CD4-positive, alpha-beta T cell (primary cell): ENCODE measurements at regions not wholly inside any gene's neighbourhood (a gene's known extent, or its start where the extent isn't known, plus 50 kb on each side); places are given as distances from the start of the nearest gene placed in this dataset.

Experiments used
- ATAC-seq: fragments of 200-7000 bp; cut with Tn5 transposase; one replicate; pipeline ENCODE4 v1.10.0; 2022; ENCODE audit warnings: mild to moderate bottlenecking; ENCODE audit not compliant: poor library complexity
- CTCF ChIA-PET: fragments of 350-600 bp; sonication (Branson Sonifier 250); formaldehyde crosslinking; loops from one replicate; lab custom pipeline; 2021; ENCODE audit warnings: antibody characterized with exemption, inconsistent platforms; lab: Charles Lee
- POLR2A ChIA-PET: fragments of 350-600 bp; sonication (Branson Sonifier 250); formaldehyde crosslinking; loops from one replicate; lab custom pipeline; 2021; ENCODE audit warnings: antibody characterized with exemption, inconsistent platforms; lab: Charles Lee
- DNase-seq, 14 experiments: peaks; one replicate each; pipeline ENCODE4 v3.0.0-alpha.2; 2013 to 2020; ENCODE audit warnings: mixed read lengths in 2 of 14
- H3K27ac ChIP-seq, 2 donors: one replicate each; pipeline versions ENCODE4 v1.5.1 to v1.7.0; 2013; ENCODE audit warnings: low read length in 2 of 2, low read depth in 1 of 2, mild to moderate bottlenecking in 1 of 2
- H3K27me3 ChIP-seq, 2 experiments: 1 replicate in 1 of 2; 2 replicates in 1 of 2; pipeline versions ENCODE4 v1.6.1 to v1.7.0; 2013; ENCODE audit warnings: low read length in 2 of 2, control low read depth in 1 of 2, mild to moderate bottlenecking in 1 of 2, moderate library complexity in 1 of 2; ENCODE audit not compliant: insufficient read depth in 2 of 2, control insufficient read depth in 1 of 2
- H3K36me3 ChIP-seq: one replicate; pipeline ENCODE4 v1.6.1; 2013; ENCODE audit warnings: low read length, control low read depth; ENCODE audit not compliant: insufficient read depth
- H3K4me1 ChIP-seq: one replicate; pipeline ENCODE4 v1.6.1; 2013; ENCODE audit warnings: low read length, control low read depth; ENCODE audit not compliant: insufficient read depth
- H3K4me3 ChIP-seq: one replicate; pipeline ENCODE4 v1.5.1; 2013; ENCODE audit warnings: mild to moderate bottlenecking, low read length, moderate library complexity
- H3K9me3 ChIP-seq, 2 experiments: 1 replicate in 1 of 2; 2 replicates in 1 of 2; pipeline versions ENCODE4 v1.6.1 to v1.7.0; 2013; ENCODE audit warnings: low read length in 2 of 2, mild to moderate bottlenecking in 2 of 2, control low read depth in 1 of 2, moderate library complexity in 1 of 2; ENCODE audit not compliant: control insufficient read depth in 1 of 2, insufficient read depth in 1 of 2
- H3K27ac Mint-ChIP-seq: one replicate; pipeline ENCODE4 v1.8.0; 2020; ENCODE audit warnings: mixed read lengths
- H3K27me3 Mint-ChIP-seq: one replicate; pipeline ENCODE4 v1.8.0; 2021; ENCODE audit warnings: mixed read lengths
- H3K36me3 Mint-ChIP-seq: one replicate; pipeline ENCODE4 v1.8.0; 2021; ENCODE audit warnings: low read depth, mixed read lengths
- H3K4me1 Mint-ChIP-seq: one replicate; pipeline ENCODE4 v1.8.0; 2021; ENCODE audit warnings: low read depth, mixed read lengths
- H3K4me3 Mint-ChIP-seq: one replicate; pipeline ENCODE4 v1.8.0; 2020; ENCODE audit warnings: mild to moderate bottlenecking, mixed read lengths
- H3K9me3 Mint-ChIP-seq: one replicate; pipeline ENCODE4 v1.8.0; 2020; ENCODE audit warnings: mixed read lengths
- CTCF ChIP-seq: fragments of 200-600 bp; IDR thresholded peaks from one replicate; pipeline ENCODE4 v1.8.0; 2022; ENCODE audit warnings: antibody characterized with exemption, mild to moderate bottlenecking
- intact Hi-C, 2 experiments: fragments of 100-400 bp; cut with DNase I in 1 of 2; cut with micrococcal nuclease in 1 of 2; formaldehyde crosslinking; loops; one replicate each; pipeline versions ENCODE4 v1.15.1 to v1.9.0; 2023 to 2025; cut with DNase I, micrococcal nuclease

DNA sequence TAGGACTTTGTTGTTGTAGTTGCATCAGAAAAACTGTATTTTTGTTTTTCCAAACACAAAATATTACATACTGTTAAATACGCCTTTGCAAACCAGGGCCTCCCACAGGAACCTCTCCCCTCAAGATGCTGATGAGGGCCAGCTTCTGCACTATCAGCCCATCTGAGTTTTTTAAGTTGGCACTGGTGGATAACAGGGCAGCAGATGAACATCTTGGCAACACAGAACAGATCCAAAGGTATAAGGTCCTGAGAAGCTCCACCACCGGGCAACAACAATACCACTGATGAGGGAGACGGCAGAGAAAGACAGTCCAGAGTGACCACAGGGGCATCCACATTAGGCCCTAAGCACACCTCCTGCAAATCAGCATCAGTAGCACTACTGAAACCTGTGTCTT, 177.7 kb downstream of the DLL1 start:
- Histone ChIP-seq H3K27ac (no peak overlapping the region), H3K27me3 (peaks cover 0 to 2% of the 10 kb centered on the region in 2 experiments), H3K4me1 (no peaks in the 10 kb centered on the region), H3K4me3 (no peak overlapping the region), H3K36me3 (no peaks in the 10 kb centered on the region), H3K9me3 (peaks cover 0 to 8% of the 10 kb centered on the region in 2 experiments)
- Mint-ChIP-seq H3K36me3 (no peaks in the 10 kb centered on the region), H3K9me3 (no peaks in the 10 kb centered on the region), H3K4me1 (no peaks in the 10 kb centered on the region), H3K27me3 (peaks cover 8% of the 10 kb centered on the region), H3K27ac (no peak overlapping the region), H3K4me3 (no peak overlapping the region)
- intact Hi-C loops, result no loop called here
- ATAC-seq, result no peak
- ChIA-PET CTCF (no interaction called here), POLR2A (no interaction called here)
- no peak for DNase-seq
- TF ChIP-seq CTCF, result no peak

GRCh38 chr6:170112583-170112860, 178.4 kb downstream of the DLL1 start:
- POLR2A ChIA-PET, result no interaction called here
- H3K27ac ChIP-seq, result no peak overlapping the region
- DNase-seq, result no peak
- peaks cover 0 to 2% of the 10 kb centered on the region in 2 experiments for H3K27me3 ChIP-seq
- no peak overlapping the region for H3K4me3 ChIP-seq
- Mint-ChIP-seq H3K36me3 (no peaks in the 10 kb centered on the region), H3K4me3 (no peak overlapping the region), H3K9me3 (no peaks in the 10 kb centered on the region), H3K4me1 (no peaks in the 10 kb centered on the region), H3K27ac (no peak overlapping the region), H3K27me3 (peaks cover 14% of the 10 kb centered on the region)
- intact Hi-C loops, result no loop called here
- ATAC-seq, result no peak
- H3K9me3 ChIP-seq, result peaks cover 0 to 7% of the 10 kb centered on the region in 2 experiments
- H3K36me3 ChIP-seq, result no peaks in the 10 kb centered on the region
- TF ChIP-seq CTCF, result no peak
- CTCF ChIA-PET, result no interaction called here
- no peaks in the 10 kb centered on the region for H3K4me1 ChIP-seq

DNA sequence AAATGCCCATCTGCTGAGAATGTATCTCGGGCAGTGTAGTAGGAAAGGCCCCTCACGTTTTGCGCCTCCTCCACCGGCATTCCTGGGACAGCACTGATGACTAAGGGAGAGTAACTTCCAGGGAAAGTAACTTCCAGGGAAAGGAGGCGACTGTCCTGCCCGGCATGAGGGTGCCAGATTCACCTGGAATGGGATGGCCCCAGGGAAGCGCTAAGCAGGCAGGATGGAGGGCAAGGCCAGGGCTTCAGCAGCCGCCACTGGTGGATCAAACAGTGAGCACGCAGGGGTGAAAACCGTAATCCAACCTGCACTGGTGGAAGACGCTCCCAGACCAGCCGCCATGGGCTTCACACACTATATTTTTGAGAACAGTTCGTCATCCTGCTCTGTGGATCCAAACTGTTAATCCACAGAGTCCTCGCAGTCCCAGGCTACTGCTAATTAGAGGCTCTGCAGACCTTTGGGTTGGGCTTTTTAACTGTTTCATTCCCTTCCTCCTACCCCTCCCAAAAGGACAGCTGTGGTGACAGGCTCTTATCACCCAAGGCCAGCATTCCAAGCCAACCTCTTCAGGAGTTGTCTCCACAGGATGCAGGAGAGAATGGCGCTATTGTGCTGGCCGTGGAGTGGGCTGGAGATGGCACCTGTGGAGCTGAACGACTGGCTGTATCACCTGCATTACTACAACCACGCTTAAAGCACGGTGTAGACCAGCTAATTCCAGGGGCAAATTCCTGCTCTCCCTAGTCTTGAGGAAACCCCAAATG, 178.9 kb downstream of the DLL1 start:
- no peak for TF ChIP-seq CTCF
- H3K27me3 ChIP-seq, result peaks cover 0 to 2% of the 10 kb centered on the region in 2 experiments
- no peaks in the 10 kb centered on the region for H3K4me1 ChIP-seq
- no peak overlapping the region for H3K27ac ChIP-seq
- POLR2A ChIA-PET, result no interaction called here
- no peak overlapping the region for H3K4me3 ChIP-seq
- peaks cover 0 to 2% of the 10 kb centered on the region in 2 experiments for H3K9me3 ChIP-seq
- Mint-ChIP-seq H3K27ac (no peak overlapping the region), H3K36me3 (no peaks in the 10 kb centered on the region), H3K4me3 (no peak overlapping the region), H3K27me3 (peaks cover 17% of the 10 kb centered on the region), H3K9me3 (no peaks in the 10 kb centered on the region), H3K4me1 (no peaks in the 10 kb centered on the region)
- H3K36me3 ChIP-seq, result no peaks in the 10 kb centered on the region
- DNase-seq (no peak), ATAC-seq (no peak)
- CTCF ChIA-PET, result no interaction called here
- intact Hi-C loops, result no loop called here
